ENCODE measurements at regions not wholly inside any gene's neighbourhood (a gene's known extent, or its start where the extent isn't known, plus 50 kb on each side); places are given as distances from the start of the nearest gene placed in this dataset.

DNA sequence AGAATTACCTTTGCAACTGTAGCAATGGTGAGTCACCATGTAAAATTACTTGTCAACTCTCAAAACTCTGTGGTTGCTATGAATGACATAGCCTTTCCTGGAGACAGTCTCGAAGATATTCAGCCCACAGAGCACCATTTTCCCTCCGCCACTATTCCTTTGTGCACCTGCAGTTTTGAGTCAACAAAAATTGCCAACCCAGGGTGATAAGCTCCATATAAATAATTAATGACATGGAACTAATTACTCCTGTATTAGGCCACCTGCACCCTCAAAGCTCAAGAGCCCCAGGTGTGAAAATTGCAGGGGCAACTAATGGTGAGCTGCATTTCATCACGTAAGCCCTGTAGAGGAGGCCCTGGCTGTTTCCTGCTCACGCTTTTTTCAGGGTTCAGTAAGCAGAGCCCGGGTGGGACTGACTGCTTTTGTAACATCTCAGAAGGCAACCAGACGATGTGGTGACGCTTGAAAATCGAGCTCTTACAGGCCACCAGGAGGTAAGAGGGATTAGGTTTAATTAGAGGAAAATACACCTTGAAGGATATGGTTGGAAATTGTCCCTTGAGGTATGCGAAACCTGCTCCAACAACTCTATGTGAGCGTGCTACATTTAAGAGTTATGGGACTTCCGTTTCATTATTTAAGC, 70.8 kb downstream of the BMP2 start:
- TF ChIP-seq TCF12 (IDR thresholded peaks at IDR 0.05; ENCODE audit: low read depth) (no peak), TAF1 (IDR thresholded peaks at IDR 0.05; ENCODE audit: low read depth) (no peak)

DNA sequence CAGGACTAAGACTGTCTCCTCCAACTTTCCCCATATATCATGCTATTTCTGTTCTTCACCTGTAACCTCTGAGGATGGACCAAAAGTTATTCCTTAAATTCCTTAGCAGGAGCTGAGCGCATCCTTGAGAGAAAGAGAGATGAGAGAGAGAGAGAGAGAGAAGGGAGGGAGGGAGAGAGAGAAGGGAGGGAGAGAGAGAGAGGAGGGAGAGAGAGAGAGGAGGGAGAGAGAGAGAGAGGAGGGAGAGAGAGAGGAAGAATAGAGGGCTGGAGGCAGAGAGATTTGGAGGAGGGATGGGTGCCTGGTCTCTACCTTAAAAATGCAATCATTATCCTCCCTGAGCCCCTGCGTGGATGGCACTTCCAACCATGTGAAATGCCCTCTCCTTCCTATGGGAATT, 73.6 kb downstream of the BMP2 start:
- TF ChIP-seq EGR1 (IDR thresholded peaks at IDR 0.05): no peak
- TF ChIP-seq EP300 (IDR thresholded peaks at IDR 0.05; ENCODE audit: borderline replicate concordance): no peak
- TF ChIP-seq TEAD4 (IDR thresholded peaks at IDR 0.05): no peak
- no peak for TF ChIP-seq RAD21 (IDR thresholded peaks at IDR 0.05; ENCODE audit: low read depth)
- no peak for TF ChIP-seq YY1 (IDR thresholded peaks at IDR 0.05; ENCODE audit: low read depth)
- TF ChIP-seq, protein P1, sequence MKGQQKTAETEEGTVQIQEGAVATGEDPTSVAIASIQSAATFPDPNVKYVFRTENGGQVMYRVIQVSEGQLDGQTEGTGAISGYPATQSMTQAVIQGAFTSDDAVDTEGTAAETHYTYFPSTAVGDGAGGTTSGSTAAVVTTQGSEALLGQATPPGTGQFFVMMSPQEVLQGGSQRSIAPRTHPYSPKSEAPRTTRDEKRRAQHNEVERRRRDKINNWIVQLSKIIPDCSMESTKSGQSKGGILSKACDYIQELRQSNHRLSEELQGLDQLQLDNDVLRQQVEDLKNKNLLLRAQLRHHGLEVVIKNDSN (IDR thresholded peaks at IDR 0.05): no peak

DNA sequence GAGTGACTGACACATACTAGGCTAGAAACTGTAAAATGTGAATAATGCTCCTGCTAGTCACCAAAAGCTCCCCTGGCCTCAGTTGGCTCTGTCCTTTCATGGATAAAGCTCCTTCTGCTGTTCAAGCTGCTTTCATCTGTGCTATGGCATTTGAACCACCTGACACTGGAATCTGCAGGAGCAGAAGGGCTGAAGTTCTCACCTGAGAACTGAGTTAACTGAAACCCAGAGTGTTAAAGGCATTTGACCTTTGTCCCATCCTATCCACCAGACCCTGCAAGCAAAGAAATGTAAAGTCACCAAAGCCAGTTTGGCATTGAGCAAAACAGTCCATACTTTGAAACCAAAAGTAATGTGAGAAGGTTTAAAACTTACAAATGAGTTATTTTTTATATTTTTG, 77.7 kb downstream of the BMP2 start:
- no peak for TF ChIP-seq CREB1 (IDR thresholded peaks at IDR 0.05; ENCODE audit: low read depth)
- TF ChIP-seq, protein P2, sequence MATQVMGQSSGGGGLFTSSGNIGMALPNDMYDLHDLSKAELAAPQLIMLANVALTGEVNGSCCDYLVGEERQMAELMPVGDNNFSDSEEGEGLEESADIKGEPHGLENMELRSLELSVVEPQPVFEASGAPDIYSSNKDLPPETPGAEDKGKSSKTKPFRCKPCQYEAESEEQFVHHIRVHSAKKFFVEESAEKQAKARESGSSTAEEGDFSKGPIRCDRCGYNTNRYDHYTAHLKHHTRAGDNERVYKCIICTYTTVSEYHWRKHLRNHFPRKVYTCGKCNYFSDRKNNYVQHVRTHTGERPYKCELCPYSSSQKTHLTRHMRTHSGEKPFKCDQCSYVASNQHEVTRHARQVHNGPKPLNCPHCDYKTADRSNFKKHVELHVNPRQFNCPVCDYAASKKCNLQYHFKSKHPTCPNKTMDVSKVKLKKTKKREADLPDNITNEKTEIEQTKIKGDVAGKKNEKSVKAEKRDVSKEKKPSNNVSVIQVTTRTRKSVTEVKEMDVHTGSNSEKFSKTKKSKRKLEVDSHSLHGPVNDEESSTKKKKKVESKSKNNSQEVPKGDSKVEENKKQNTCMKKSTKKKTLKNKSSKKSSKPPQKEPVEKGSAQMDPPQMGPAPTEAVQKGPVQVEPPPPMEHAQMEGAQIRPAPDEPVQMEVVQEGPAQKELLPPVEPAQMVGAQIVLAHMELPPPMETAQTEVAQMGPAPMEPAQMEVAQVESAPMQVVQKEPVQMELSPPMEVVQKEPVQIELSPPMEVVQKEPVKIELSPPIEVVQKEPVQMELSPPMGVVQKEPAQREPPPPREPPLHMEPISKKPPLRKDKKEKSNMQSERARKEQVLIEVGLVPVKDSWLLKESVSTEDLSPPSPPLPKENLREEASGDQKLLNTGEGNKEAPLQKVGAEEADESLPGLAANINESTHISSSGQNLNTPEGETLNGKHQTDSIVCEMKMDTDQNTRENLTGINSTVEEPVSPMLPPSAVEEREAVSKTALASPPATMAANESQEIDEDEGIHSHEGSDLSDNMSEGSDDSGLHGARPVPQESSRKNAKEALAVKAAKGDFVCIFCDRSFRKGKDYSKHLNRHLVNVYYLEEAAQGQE (IDR thresholded peaks at IDR 0.05; ENCODE audit: low read depth): no peak
- TF ChIP-seq EP300 (IDR thresholded peaks at IDR 0.05; ENCODE audit: borderline replicate concordance): no peak
- TF ChIP-seq CEBPB (IDR thresholded peaks at IDR 0.05): no peak
- no peak for TF ChIP-seq ZBTB7A (IDR thresholded peaks at IDR 0.05; ENCODE audit: low read depth)
- TF ChIP-seq FOXM1 (IDR thresholded peaks at IDR 0.05; ENCODE audit: borderline replicate concordance, low read depth): no peak

DNA sequence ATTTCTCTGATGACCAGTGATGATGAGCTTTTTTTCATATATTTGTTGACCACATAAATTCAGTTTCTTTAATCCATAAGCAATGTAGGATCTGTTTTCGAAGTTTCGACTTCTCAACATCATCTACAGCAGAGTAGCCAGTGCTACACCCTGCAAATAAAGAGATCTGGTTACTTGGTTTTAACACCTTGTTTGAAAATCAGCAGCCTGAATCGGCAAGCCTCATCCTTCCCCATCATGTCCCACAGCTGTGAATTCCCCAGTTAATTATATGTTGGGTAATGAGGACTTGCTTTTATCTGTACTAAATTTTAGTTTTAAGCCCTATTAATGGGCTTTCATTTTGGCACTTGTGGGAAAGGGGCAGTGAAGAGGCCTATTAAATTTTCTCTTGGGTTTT, 80.6 kb downstream of the BMP2 start:
- TF ChIP-seq EGR1 (IDR thresholded peaks at IDR 0.05) (no peak), TCF12 (IDR thresholded peaks at IDR 0.05; ENCODE audit: low read depth) (no peak), YY1 (IDR thresholded peaks at IDR 0.05; ENCODE audit: low read depth) (no peak), CEBPB (IDR thresholded peaks at IDR 0.05) (no peak), CREB1 (IDR thresholded peaks at IDR 0.05; ENCODE audit: low read depth) (no peak), EP300 (IDR thresholded peaks at IDR 0.05; ENCODE audit: borderline replicate concordance) (no peak), ZBTB7A (IDR thresholded peaks at IDR 0.05; ENCODE audit: low read depth) (no peak), TAF1 (IDR thresholded peaks at IDR 0.05; ENCODE audit: low read depth) (no peak), FOXM1 (IDR thresholded peaks at IDR 0.05; ENCODE audit: borderline replicate concordance, low read depth) (no peak), NFIC (IDR thresholded peaks at IDR 0.05) (no peak), TEAD4 (IDR thresholded peaks at IDR 0.05) (no peak)
- TF ChIP-seq, protein P2 (IDR thresholded peaks at IDR 0.05; ENCODE audit: low read depth): no peak
- TF ChIP-seq, protein P3, sequence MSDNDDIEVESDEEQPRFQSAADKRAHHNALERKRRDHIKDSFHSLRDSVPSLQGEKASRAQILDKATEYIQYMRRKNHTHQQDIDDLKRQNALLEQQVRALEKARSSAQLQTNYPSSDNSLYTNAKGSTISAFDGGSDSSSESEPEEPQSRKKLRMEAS (IDR thresholded peaks at IDR 0.05): no peak
- TF ChIP-seq, protein P1 (IDR thresholded peaks at IDR 0.05): no peak

DNA sequence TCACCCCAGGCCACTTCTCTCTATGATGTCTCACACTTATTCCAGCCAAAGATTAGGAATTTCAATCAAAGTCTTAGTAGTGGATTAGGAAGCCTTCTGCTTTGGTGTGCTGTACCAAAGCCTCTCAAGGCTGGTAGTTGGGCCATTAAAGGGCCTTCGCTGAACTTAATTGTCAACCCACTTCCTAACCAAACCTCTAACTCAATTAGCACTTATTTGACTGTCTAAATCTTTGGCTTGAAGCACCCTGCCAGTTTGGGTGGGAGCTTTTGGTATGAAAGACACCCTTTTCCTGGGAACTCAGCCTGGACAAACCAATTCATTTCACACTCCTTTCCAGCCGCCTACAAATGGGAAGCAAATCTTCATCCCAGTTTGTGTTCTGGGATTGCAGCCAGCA, 81.5 kb downstream of the BMP2 start:
- TF ChIP-seq YY1 (IDR thresholded peaks at IDR 0.05; ENCODE audit: low read depth): no peak
- no peak for TF ChIP-seq FOXM1 (IDR thresholded peaks at IDR 0.05; ENCODE audit: borderline replicate concordance, low read depth)
- no peak for TF ChIP-seq ZBTB7A (IDR thresholded peaks at IDR 0.05; ENCODE audit: low read depth)

DNA sequence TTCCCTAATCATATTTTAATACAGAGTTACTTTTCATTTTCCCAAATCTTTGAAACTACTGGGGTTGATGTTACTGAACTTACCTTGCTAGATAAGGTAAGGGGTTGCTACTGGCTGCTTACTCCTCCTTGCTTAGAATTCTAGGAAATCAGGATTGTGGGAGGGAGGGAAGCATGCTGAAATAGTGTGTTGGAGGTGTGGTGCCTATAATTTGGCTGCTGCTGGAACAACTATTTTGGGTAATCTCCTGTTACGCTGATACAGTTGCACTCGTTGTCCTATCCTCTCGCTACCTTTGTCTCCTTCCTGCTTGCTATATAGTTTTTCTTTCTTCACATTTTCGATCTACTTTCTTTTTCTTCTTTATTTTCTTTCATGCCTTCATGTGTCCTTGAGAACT, 83.7 kb downstream of the BMP2 start:
- TF ChIP-seq NFIC (IDR thresholded peaks at IDR 0.05) (no peak), EP300 (IDR thresholded peaks at IDR 0.05; ENCODE audit: borderline replicate concordance) (no peak), RAD21 (IDR thresholded peaks at IDR 0.05; ENCODE audit: low read depth) (no peak)

DNA sequence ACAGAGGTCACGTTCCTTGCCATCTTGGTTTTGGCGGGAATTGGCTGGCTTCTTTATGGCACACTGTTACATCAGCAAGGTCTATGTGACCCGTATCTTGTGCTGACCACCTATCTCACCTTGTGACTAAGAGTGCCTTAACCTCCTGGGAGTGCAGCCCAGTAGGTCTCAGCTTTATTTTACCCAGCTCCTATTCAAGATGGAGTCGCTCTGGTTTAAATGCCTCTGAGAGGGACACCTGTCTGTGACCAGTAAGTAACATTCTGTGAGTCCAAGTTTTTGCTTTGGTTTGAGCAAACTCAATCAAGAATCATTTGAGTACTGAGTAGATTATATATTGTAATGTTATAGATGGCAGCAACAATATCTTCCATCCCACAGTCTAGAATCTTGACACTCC, 85.0 kb downstream of the BMP2 start:
- TF ChIP-seq CEBPB (IDR thresholded peaks at IDR 0.05) (no peak), NFIC (IDR thresholded peaks at IDR 0.05) (no peak), CREB1 (IDR thresholded peaks at IDR 0.05; ENCODE audit: low read depth) (no peak), TCF12 (IDR thresholded peaks at IDR 0.05; ENCODE audit: low read depth) (no peak), EP300 (IDR thresholded peaks at IDR 0.05; ENCODE audit: borderline replicate concordance) (no peak), TEAD4 (IDR thresholded peaks at IDR 0.05) (no peak)
- TF ChIP-seq, protein P3 (IDR thresholded peaks at IDR 0.05): no peak
